WTC11 (cell line): ENCODE measurements at regions not wholly inside any gene's neighbourhood (a gene's known extent, or its start where the extent isn't known, plus 50 kb on each side); places are given as distances from the start of the nearest gene placed in this dataset.

ENCODE experiments used
- CTCF ChIP-seq: fragments of 200-600 bp; IDR thresholded peaks from 2 replicates; pipeline ENCODE4 v1.8.0; 2022; ENCODE audit warnings: antibody characterized with exemption
- FOXJ3 ChIP-seq: sonication (generic); formaldehyde crosslinking; IDR thresholded peaks from 2 replicates; pipeline ENCODE4 v1.9.0; 2021; ENCODE audit warnings: missing genetic modification reagents, mild to moderate bottlenecking, borderline replicate concordance
- JUN ChIP-seq: sonication (generic); formaldehyde crosslinking; IDR thresholded peaks from 2 replicates; pipeline ENCODE4 v1.8.0; 2023; ENCODE audit warnings: mild to moderate bottlenecking, missing genetic modification reagents
- MAX ChIP-seq: sonication (generic); formaldehyde crosslinking; IDR thresholded peaks from 2 replicates; pipeline ENCODE4 v1.8.0; 2022; ENCODE audit warnings: mild to moderate bottlenecking, missing genetic modification reagents

- TF ChIP-seq CTCF (no peak), MAX (CRISPR knock-in tag) (no peak), FOXJ3 (CRISPR knock-in tag) (no peak), JUN (no peak)
These were observed 546.0 kb upstream of the RORB start for GRCh38 chr9:73951147-73951546.
